HAP-1 (cell line): ENCODE measurements at regions not wholly inside any gene's neighbourhood (a gene's known extent, or its start where the extent isn't known, plus 50 kb on each side); places are given as distances from the start of the nearest gene placed in this dataset.

ENCODE experiments used
- DNase-seq, 2 experiments: peaks; one replicate each; pipeline ENCODE4 v3.0.0-alpha.2; 2016 to 2020; ENCODE audit warnings: low spot score in 2 of 2
- H3K27me3 ChIP-seq: fragments of 250-450 bp; sonication (Bioruptor Pico); 2 replicates; pipeline ENCODE4 v1.5.1; 2020; ENCODE audit warnings: low read depth, mild to moderate bottlenecking, moderate library complexity
- H3K36me3 ChIP-seq: fragments of 250-450 bp; sonication (Bioruptor Pico); replicated peaks from 2 replicates; pipeline ENCODE4 v1.5.1; 2020; ENCODE audit warnings: mild to moderate bottlenecking
- H3K4me1 ChIP-seq: fragments of 250-450 bp; sonication (Bioruptor Pico); 2 replicates; pipeline ENCODE4 v1.5.1; 2020; ENCODE audit warnings: mild to moderate bottlenecking
- H3K4me3 ChIP-seq: fragments of 250-450 bp; sonication (Bioruptor Pico); 2 replicates; pipeline ENCODE4 v1.5.1; 2020; ENCODE audit warnings: mild to moderate bottlenecking, moderate library complexity
- H3K9me3 ChIP-seq: fragments of 250-450 bp; sonication (Bioruptor Pico); 2 replicates; pipeline ENCODE4 v1.5.1; 2020; ENCODE audit warnings: mild to moderate bottlenecking, moderate library complexity
- in situ Hi-C: fragments of 300-500 bp; cut with MboI; formaldehyde crosslinking; loops from 3 replicates; pipeline ENCODE4 v1.14.3; 2020; ENCODE audit warnings: low sequenced_read_pairs, inconsistent platforms, mixed read lengths

GRCh38 chr12:92457458-92458180 is 245.2 kb upstream of the PLEKHG7 start:
- Histone ChIP-seq H3K9me3 (no peaks in the 10 kb centered on the region), H3K4me3 (no peak overlapping the region), H3K36me3 (no peaks in the 10 kb centered on the region), H3K27me3 (no peaks in the 10 kb centered on the region; the same call in 1 of the 2 replicates), H3K4me1 (no peaks in the 10 kb centered on the region)
- no peak for DNase-seq
- in situ Hi-C loops = no loop called here

GRCh38 chr12:92452763-92453162 is 250.0 kb upstream of the PLEKHG7 start:
- in situ Hi-C loops = no loop called here
- Histone ChIP-seq H3K36me3 (no peaks in the 10 kb centered on the region), H3K27me3 (no peaks in the 10 kb centered on the region), H3K4me3 (no peak overlapping the region), H3K9me3 (no peaks in the 10 kb centered on the region), H3K4me1 (no peaks in the 10 kb centered on the region)
- no peak for DNase-seq

- Histone ChIP-seq H3K36me3 (no peaks in the 10 kb centered on the region), H3K4me1 (no peaks in the 10 kb centered on the region), H3K9me3 (no peaks in the 10 kb centered on the region), H3K4me3 (no peak overlapping the region), H3K27me3 (no peaks in the 10 kb centered on the region; the same call in 1 of the 2 replicates)
- no peak for DNase-seq
- in situ Hi-C loops = no loop called here
Observed at GRCh38 chr12:92446083-92446460, 256.7 kb upstream of the PLEKHG7 start.

- H3K4me3 ChIP-seq = no peak overlapping the region
- H3K27me3 ChIP-seq = no peaks in the 10 kb centered on the region; the same call in 1 of the 2 replicates
- no peak for DNase-seq
- H3K4me1 ChIP-seq = no peaks in the 10 kb centered on the region
- no peaks in the 10 kb centered on the region for H3K9me3 ChIP-seq
- in situ Hi-C loops = no loop called here
- H3K36me3 ChIP-seq = no peaks in the 10 kb centered on the region
Observed at GRCh38 chr12:92445253-92446082, 257.3 kb upstream of the PLEKHG7 start.

GRCh38 chr12:92444763-92445162 is 258.0 kb upstream of the PLEKHG7 start:
- Histone ChIP-seq H3K36me3 (no peaks in the 10 kb centered on the region), H3K9me3 (no peaks in the 10 kb centered on the region), H3K4me3 (no peak overlapping the region), H3K4me1 (no peaks in the 10 kb centered on the region), H3K27me3 (no peaks in the 10 kb centered on the region; the same call in 1 of the 2 replicates)
- in situ Hi-C loops = no loop called here
- no peak for DNase-seq

GRCh38 chr12:92442782-92443181 is 260.0 kb upstream of the PLEKHG7 start:
- no peak for DNase-seq
- Histone ChIP-seq H3K4me1 (no peaks in the 10 kb centered on the region), H3K4me3 (no peak overlapping the region), H3K27me3 (peaks cover 2% of the 10 kb centered on the region; the same call in 1 of the 2 replicates), H3K36me3 (no peaks in the 10 kb centered on the region), H3K9me3 (no peaks in the 10 kb centered on the region)
- in situ Hi-C loops = no loop called here

GRCh38 chr12:92440072-92440471 is 262.7 kb upstream of the PLEKHG7 start:
- no peaks in the 10 kb centered on the region for H3K36me3 ChIP-seq
- no peaks in the 10 kb centered on the region for H3K4me1 ChIP-seq
- H3K27me3 ChIP-seq = peaks cover 2% of the 10 kb centered on the region; the same call in 1 of the 2 replicates
- no peaks in the 10 kb centered on the region for H3K9me3 ChIP-seq
- in situ Hi-C loops = no loop called here
- H3K4me3 ChIP-seq = no peak overlapping the region
- no peak for DNase-seq

- no peak overlapping the region for H3K4me3 ChIP-seq
- DNase-seq = no peak
- H3K9me3 ChIP-seq = no peaks in the 10 kb centered on the region
- no peaks in the 10 kb centered on the region for H3K4me1 ChIP-seq
- no peaks in the 10 kb centered on the region for H3K36me3 ChIP-seq
- peaks cover 2% of the 10 kb centered on the region; the same call in 1 of the 2 replicates for H3K27me3 ChIP-seq
- in situ Hi-C loops = no loop called here
Observed at GRCh38 chr12:92439420-92439805, 263.4 kb upstream of the PLEKHG7 start.

GRCh38 chr12:92438641-92439419 is 264.0 kb upstream of the PLEKHG7 start:
- Histone ChIP-seq H3K9me3 (no peaks in the 10 kb centered on the region), H3K27me3 (peaks cover 2% of the 10 kb centered on the region; the same call in 1 of the 2 replicates), H3K4me3 (no peak overlapping the region), H3K36me3 (no peaks in the 10 kb centered on the region), H3K4me1 (no peaks in the 10 kb centered on the region)
- in situ Hi-C loops = no loop called here
- no peak for DNase-seq

- no peak overlapping the region for H3K4me3 ChIP-seq
- peaks cover 2% of the 10 kb centered on the region; the same call in 1 of the 2 replicates for H3K27me3 ChIP-seq
- in situ Hi-C loops = no loop called here
- no peaks in the 10 kb centered on the region for H3K9me3 ChIP-seq
- no peak for DNase-seq
- H3K4me1 ChIP-seq = no peaks in the 10 kb centered on the region
- H3K36me3 ChIP-seq = no peaks in the 10 kb centered on the region
Observed at GRCh38 chr12:92437452-92437851, 265.3 kb upstream of the PLEKHG7 start.

- in situ Hi-C loops = no loop called here
- Histone ChIP-seq H3K4me3 (no peak overlapping the region), H3K4me1 (no peaks in the 10 kb centered on the region), H3K9me3 (no peaks in the 10 kb centered on the region), H3K36me3 (no peaks in the 10 kb centered on the region), H3K27me3 (peaks cover 2% of the 10 kb centered on the region; the same call in 1 of the 2 replicates)
- no peak for DNase-seq
Observed at GRCh38 chr12:92436856-92437255, 265.9 kb upstream of the PLEKHG7 start.

GRCh38 chr12:92434607-92435025 is 268.2 kb upstream of the PLEKHG7 start:
- no peaks in the 10 kb centered on the region for H3K9me3 ChIP-seq
- in situ Hi-C loops = no loop called here
- H3K36me3 ChIP-seq = no peaks in the 10 kb centered on the region
- H3K4me3 ChIP-seq = no peak overlapping the region
- DNase-seq = no peak
- H3K4me1 ChIP-seq = no peaks in the 10 kb centered on the region
- peaks cover 2% of the 10 kb centered on the region; the same call in 1 of the 2 replicates for H3K27me3 ChIP-seq

GRCh38 chr12:92432724-92433441 is 269.9 kb upstream of the PLEKHG7 start:
- DNase-seq = no peak

More at GRCh38 chr12:92432724-92433441, 269.9 kb upstream of the PLEKHG7 start:
- in situ Hi-C loops = no loop called here
- Histone ChIP-seq H3K9me3 (no peaks in the 10 kb centered on the region), H3K4me1 (no peaks in the 10 kb centered on the region), H3K36me3 (no peaks in the 10 kb centered on the region), H3K4me3 (no peak overlapping the region), H3K27me3 (no peaks in the 10 kb centered on the region)
